ENCODE measurements at regions not wholly inside any gene's neighbourhood (a gene's known extent, or its start where the extent isn't known, plus 50 kb on each side); places are given as distances from the start of the nearest gene placed in this dataset.

GRCh38 chr5:109917154-109917546 is 227.4 kb downstream of the MAN2A1 start:
- no peak for DNase-seq

- DNase-seq, result no peak
These were observed 228.2 kb downstream of the MAN2A1 start for GRCh38 chr5:109917966-109918365.

GRCh38 chr5:109920736-109921135 is 231.0 kb downstream of the MAN2A1 start:
- no peak for DNase-seq

GRCh38 chr5:109921735-109922380 is 232.1 kb downstream of the MAN2A1 start:
- DNase-seq, result no peak

- no peak for DNase-seq
These were observed 232.8 kb downstream of the MAN2A1 start for GRCh38 chr5:109922381-109922995.

- DNase-seq, result no peak
These were observed 233.5 kb downstream of the MAN2A1 start for GRCh38 chr5:109923205-109923604.

- DNase-seq, result no peak
These were observed 234.7 kb downstream of the MAN2A1 start for GRCh38 chr5:109924237-109925107.

- DNase-seq, result no peak
These were observed 237.9 kb downstream of the MAN2A1 start for GRCh38 chr5:109927639-109928038.

GRCh38 chr5:109928046-109928445 is 238.3 kb downstream of the MAN2A1 start:
- DNase-seq, result no peak

- DNase-seq, result no peak
These were observed 239.1 kb downstream of the MAN2A1 start for GRCh38 chr5:109928811-109929210.

- no peak for DNase-seq
These were observed 239.6 kb downstream of the MAN2A1 start for GRCh38 chr5:109929376-109929775.

- no peak for DNase-seq
These were observed 240.2 kb downstream of the MAN2A1 start for GRCh38 chr5:109929911-109930310.

GRCh38 chr5:109931049-109931780 is 241.5 kb downstream of the MAN2A1 start:
- DNase-seq, result no peak

GRCh38 chr5:109935833-109936490 is 246.2 kb downstream of the MAN2A1 start:
- no peak for DNase-seq

- no peak for DNase-seq
These were observed 247.3 kb downstream of the MAN2A1 start for GRCh38 chr5:109936996-109937395.

GRCh38 chr5:109937951-109938350 is 248.2 kb downstream of the MAN2A1 start:
- DNase-seq, result no peak

GRCh38 chr5:109938453-109938852 is 248.7 kb downstream of the MAN2A1 start:
- DNase-seq, result no peak

GRCh38 chr5:109939116-109939682 is 249.5 kb downstream of the MAN2A1 start:
- DNase-seq, result no peak

GRCh38 chr5:109942646-109943045 is 252.9 kb downstream of the MAN2A1 start:
- DNase-seq, result no peak

GRCh38 chr5:109943701-109944235 is 254.0 kb downstream of the MAN2A1 start:
- DNase-seq, result no peak

GRCh38 chr5:109944461-109944860 is 254.7 kb downstream of the MAN2A1 start:
- DNase-seq, result no peak

- no peak for DNase-seq
These were observed 255.5 kb downstream of the MAN2A1 start for GRCh38 chr5:109945097-109945678.

Data from femur (tissue), 1 donor.